GM18505 (cell line): ENCODE measurements at regions not wholly inside any gene's neighbourhood (a gene's known extent, or its start where the extent isn't known, plus 50 kb on each side); places are given as distances from the start of the nearest gene placed in this dataset.
"Not testable (repeated sequence)": the region's sequence is repeated elsewhere in the genome, so short reads cannot be mapped to it uniquely, and the experiment has no call there.

Source experiments
- ATAC-seq: cut with Tn5 transposase; IDR thresholded peaks from one replicate; pipeline ENCODE4 v1.9.1; 2021; ENCODE audit not compliant: unreplicated experiment
- POLR2A ChIP-seq: IDR thresholded peaks from 4 replicates; pipeline ENCODE4 v1.6.1; 2011; ENCODE audit warnings: borderline replicate concordance; ENCODE audit not compliant: insufficient read depth, insufficient read length; ENCODE audit errors: extremely low read depth

DNA sequence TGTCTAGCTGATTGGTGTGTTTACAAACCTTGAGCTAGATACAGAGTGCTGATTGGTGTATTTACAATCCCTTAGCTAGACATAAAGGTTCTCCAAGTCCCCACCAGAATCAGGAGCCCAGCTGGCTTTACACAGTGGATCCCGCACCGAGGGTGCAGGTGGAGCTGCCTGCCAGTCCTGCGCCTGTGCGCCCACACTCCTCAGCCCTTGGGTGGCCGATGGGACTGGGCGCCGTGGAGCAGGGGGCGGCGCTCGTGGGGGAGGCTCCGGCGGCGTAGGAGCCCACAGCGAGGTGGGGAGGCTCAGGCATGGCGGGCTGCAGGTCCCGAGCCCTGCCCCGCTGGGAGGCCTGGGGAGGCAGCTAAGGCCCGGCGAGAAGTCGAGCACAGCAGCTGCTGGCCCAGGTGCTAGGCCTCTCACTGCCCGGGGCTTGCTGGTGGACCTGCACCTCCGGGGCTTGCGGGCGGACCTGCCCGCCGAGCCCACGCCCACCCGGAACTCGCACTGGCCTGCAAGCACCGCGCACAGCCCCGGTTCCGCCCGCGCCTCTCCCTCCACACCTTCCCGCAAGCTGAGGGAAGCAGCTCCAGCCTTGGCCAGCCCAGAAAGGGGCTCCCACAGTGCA is 51.0 kb upstream of the CDYL start:
- not testable (repeated sequence) for ATAC-seq

DNA sequence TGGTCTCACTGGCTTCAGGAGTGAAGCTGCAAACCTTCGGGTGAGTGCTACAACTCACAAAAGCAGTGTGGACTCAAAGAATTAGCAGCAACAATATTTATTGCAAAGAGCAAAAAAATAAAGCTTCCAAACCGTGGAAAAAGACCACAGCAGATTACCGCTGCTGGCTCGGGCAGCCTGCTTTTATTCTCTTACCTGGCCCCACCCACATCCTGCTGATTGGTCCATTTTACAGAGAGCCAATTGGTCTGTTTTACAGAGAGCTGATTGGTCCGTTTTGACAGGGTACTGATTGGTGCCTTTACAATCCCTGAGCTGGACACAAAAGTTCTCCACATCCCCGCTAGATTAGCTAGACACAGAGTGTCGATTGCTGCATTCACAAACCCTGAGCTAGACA is 51.5 kb upstream of the CDYL start:
- ATAC-seq: not testable (repeated sequence)

- ATAC-seq: no peak
- TF ChIP-seq POLR2A: no peak
These were observed 52.8 kb upstream of the CDYL start for GRCh38 chr6:4723383-4723782.

- ATAC-seq: not testable (repeated sequence)
These were observed 54.8 kb upstream of the CDYL start for GRCh38 chr6:4721368-4721767.

DNA sequence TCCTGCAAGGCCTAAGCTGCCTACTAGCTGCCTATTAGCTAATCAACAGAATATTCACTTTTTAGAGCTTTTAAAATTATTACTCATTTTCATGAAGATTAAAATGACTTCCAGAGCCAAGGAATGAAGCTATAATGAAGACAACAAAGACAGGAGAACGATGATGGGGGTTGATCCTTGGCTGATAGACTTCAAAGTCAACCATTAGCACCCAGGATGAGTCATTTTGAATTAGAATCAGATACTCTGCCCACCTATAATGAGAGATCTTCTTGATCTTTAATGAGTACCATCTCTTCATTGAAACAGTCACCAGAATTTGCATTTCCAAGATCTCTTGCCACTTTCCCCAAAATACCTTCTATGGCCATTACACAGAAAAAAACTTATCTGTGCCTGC is 56.7 kb upstream of the CDYL start:
- ATAC-seq: no peak

DNA sequence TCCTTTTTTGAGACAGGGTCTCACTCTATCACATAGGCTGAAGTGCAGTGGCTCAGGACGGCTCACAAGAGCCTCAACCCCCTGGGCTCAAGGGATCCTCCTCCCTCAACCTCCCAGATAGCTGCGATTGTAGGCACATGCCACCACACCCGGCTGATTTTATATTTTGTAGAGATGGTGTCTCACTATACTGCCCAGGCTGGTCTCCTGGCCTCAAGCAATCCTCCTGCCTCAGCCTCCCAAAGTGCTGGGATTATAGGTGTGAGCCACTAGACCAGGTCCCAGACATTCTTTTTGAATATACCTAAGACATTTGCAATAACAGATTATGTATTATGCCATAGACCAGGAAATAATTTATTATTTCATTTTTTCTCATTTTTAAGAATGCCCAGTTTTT is 58.3 kb upstream of the CDYL start:
- no peak for ATAC-seq
- TF ChIP-seq POLR2A: no peak

More for the DNA sequence above, 56.7 kb upstream of the CDYL start:
- TF ChIP-seq POLR2A: no peak

GRCh38 chr6:4717124-4717523 is 59.1 kb upstream of the CDYL start:
- TF ChIP-seq POLR2A: no peak
- ATAC-seq: no peak

GRCh38 chr6:4714961-4715501 is 61.2 kb upstream of the CDYL start:
- no peak for ATAC-seq
- TF ChIP-seq POLR2A: no peak

DNA sequence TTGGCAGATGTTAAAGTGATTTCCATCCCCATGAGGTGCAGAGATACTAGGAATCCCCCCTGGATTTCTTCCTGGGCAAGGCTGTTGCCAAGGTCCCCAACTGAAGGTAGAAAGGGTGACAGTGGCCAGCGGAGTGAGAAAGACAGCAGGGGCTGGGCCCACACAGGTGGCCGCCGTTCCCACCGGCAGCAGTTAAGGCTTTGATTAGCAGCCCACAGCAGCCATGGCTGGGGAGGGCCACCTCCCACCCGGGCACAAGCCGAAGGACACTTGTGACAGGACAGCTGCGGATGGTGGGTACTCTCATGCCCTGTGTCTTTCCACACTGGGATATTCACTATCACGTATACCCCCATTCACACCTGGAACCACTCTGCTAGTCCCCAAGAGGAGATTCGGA is 63.9 kb upstream of the CDYL start:
- TF ChIP-seq POLR2A: no peak

GRCh38 chr6:4707011-4707410 is 69.2 kb upstream of the CDYL start:
- no peak for TF ChIP-seq POLR2A
- ATAC-seq: no peak

More for the DNA sequence above, 63.9 kb upstream of the CDYL start:
- no peak for ATAC-seq

- no peak for ATAC-seq
- TF ChIP-seq POLR2A: no peak
These were observed 70.4 kb upstream of the CDYL start for GRCh38 chr6:4705809-4706208.

- TF ChIP-seq POLR2A: no peak
- no peak for ATAC-seq
These were observed 72.8 kb upstream of the CDYL start for GRCh38 chr6:4703382-4703781.

DNA sequence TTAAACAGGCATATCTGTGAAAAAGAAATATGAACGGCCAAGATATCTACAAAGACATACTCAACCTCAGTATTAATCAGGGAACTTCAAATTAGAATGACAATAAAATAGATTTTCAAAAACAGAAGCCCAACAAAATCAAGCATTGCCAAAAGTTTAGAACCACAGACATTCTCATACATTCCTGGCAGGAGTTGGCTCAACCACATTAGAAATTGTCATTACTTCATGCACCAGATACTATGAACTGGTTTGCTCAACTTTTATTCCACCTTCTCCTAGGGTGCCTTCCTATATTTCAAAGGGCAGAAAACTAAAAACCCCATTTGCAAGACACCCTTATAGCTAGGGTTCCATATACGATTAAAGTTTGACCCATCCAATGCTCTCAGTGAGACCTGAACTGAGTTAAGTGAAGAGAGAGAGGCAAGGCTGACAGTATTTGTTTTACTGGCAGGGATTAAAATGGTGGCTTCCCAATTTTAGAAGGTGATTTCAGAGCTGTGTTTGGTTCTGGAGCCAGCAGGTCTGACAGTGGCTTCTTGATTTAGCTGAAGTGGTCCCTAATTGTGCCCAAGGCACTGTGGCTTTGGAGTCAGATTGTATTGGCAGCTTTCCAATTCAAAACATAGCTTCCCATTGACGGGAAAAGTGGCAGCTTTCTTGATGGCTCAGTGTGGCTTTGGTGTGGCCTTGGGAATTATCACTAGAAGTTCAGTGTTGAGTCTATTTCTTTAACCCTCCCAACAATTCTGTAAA is 77.1 kb upstream of the CDYL start:
- ATAC-seq: no peak
- TF ChIP-seq POLR2A: no peak

DNA sequence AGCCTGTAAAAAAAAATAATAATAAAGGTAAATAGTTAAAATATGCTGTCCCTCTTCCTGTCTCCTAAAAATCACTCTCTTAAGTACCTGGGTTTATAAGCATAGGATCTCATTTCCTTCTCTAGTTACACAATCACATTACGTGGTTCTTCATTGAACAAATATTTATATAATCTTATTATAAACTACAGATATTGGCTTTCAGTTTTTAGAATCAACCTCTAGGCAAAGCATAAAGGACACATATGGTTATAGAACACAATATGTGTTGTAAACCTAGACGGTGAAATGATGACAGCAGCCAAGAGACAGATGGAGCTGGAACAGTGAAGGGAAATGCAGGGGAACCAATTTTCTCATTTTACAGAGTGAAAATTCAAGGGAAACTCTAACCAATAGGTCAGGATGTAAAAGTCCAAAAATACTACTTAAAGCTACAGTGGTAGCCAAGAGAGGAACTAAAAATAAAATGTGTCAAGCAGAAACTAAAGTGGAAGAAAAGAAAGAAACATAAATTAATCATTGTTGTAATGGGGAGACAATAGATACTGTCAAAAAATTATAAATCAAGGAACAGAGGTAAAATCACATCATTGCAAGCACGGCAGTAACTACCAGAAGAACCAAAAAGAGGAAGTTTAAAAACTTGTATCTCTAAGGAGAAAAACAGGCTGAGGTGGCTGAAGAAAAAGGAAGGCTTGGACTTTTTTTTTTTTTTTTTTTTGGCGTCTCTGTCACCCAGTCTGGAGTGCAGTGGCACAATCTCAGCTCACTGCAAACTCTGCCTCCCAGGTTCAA is 82.8 kb upstream of the CDYL start:
- ATAC-seq: no peak
- no peak for TF ChIP-seq POLR2A

- TF ChIP-seq POLR2A: no peak
- ATAC-seq: no peak
These were observed 83.5 kb upstream of the CDYL start for GRCh38 chr6:4692664-4693063.
